Umbilical cord (tissue), 1 donor: ENCODE measurements at regions not wholly inside any gene's neighbourhood (a gene's known extent, or its start where the extent isn't known, plus 50 kb on each side); places are given as distances from the start of the nearest gene placed in this dataset.

Source experiments
- DNase-seq: peaks from one replicate; pipeline ENCODE4 v3.0.0-alpha.2; 2015; ENCODE audit warnings: low spot score

GRCh38 chr9:108512426-108513173 is 343.2 kb downstream of the ACTL7B start:
- DNase-seq, result peak; percentile 29

GRCh38 chr9:108511307-108511706 is 344.5 kb downstream of the ACTL7B start:
- DNase-seq, result no peak

GRCh38 chr9:108496846-108497245 is 358.9 kb downstream of the ACTL7B start:
- DNase-seq, result peak; percentile 75

- no peak for DNase-seq
Observed at GRCh38 chr9:108489567-108489966, 366.2 kb downstream of the ACTL7B start.

- peak; percentile 37 for DNase-seq
Observed at GRCh38 chr9:108486831-108487230, 369.0 kb downstream of the ACTL7B start.

GRCh38 chr9:108484468-108484867 is 371.3 kb downstream of the ACTL7B start:
- no peak for DNase-seq

GRCh38 chr9:108483676-108484075 is 372.1 kb downstream of the ACTL7B start:
- no peak for DNase-seq

GRCh38 chr9:108479989-108480652 is 375.7 kb downstream of the ACTL7B start:
- DNase-seq, result no peak

- DNase-seq, result peak; percentile 75
Observed at GRCh38 chr9:108478431-108479332, 377.1 kb downstream of the ACTL7B start.

GRCh38 chr9:108477529-108478006 is 378.2 kb downstream of the ACTL7B start:
- no peak for DNase-seq

GRCh38 chr9:108476574-108476973 is 379.2 kb downstream of the ACTL7B start:
- no peak for DNase-seq

GRCh38 chr9:108475813-108476212 is 380.0 kb downstream of the ACTL7B start:
- no peak for DNase-seq

- peak; percentile 41 for DNase-seq
Observed at GRCh38 chr9:108474356-108474755, 381.4 kb downstream of the ACTL7B start.

- DNase-seq, result peak; percentile 44
Observed at GRCh38 chr9:108473209-108474112, 382.3 kb downstream of the ACTL7B start.

GRCh38 chr9:108469654-108470053 is 386.1 kb downstream of the ACTL7B start:
- DNase-seq, result no peak

GRCh38 chr9:108468364-108468763 is 387.4 kb downstream of the ACTL7B start:
- DNase-seq, result no peak

GRCh38 chr9:108467653-108468324 is 388.0 kb downstream of the ACTL7B start:
- peak; percentile 34 for DNase-seq

GRCh38 chr9:108467161-108467560 is 388.6 kb downstream of the ACTL7B start:
- DNase-seq, result peak; percentile 68

GRCh38 chr9:108466304-108466703 is 389.5 kb downstream of the ACTL7B start:
- no peak for DNase-seq

- DNase-seq, result no peak
Observed at GRCh38 chr9:108463932-108464606, 391.7 kb downstream of the ACTL7B start.
